ENCODE measurements at regions not wholly inside any gene's neighbourhood (a gene's known extent, or its start where the extent isn't known, plus 50 kb on each side); places are given as distances from the start of the nearest gene placed in this dataset.

- TF ChIP-seq KDM1A (IDR thresholded peaks at IDR 0.05; ENCODE audit: borderline replicate concordance) (no peak), EP300 (IDR thresholded peaks at IDR 0.05; ENCODE audit: borderline replicate concordance in 1 of 2, control insufficient read depth in 1 of 2, low read depth in 2 of 2, low read length in 2 of 2) (no peak), ZSCAN29 (IDR thresholded peaks at IDR 0.05) (no peak), MTA3 (IDR thresholded peaks at IDR 0.05; ENCODE audit: borderline replicate concordance, low read length) (no peak), SUZ12 (IDR thresholded peaks at IDR 0.05; ENCODE audit: unreplicated experiment) (no peak), PRDM15 (CRISPR knock-in tag; IDR thresholded peaks at IDR 0.05) (no peak), POLR2AphosphoS2 (IDR thresholded peaks at IDR 0.05; ENCODE audit: low read depth, low read length) (no peak), MYC (IDR thresholded peaks at IDR 0.05; ENCODE audit: insufficient read depth, insufficient read length, insufficient replicate concordance, low read length, severe bottlenecking) (no peak), SUPT20H (IDR thresholded peaks at IDR 0.05; ENCODE audit: borderline replicate concordance, control insufficient read depth, low read depth, low read length) (no peak), BHLHE40 (IDR thresholded peaks at IDR 0.05; ENCODE audit: borderline replicate concordance in 1 of 2, low read depth in 2 of 2, low read length in 1 of 2) (no peak), NR2F1 (conservative IDR thresholded peaks at IDR 0.05) (no peak), BACH1 (IDR thresholded peaks at IDR 0.05; ENCODE audit: borderline replicate concordance) (no peak), SREBF1 (IDR thresholded peaks at IDR 0.05; ENCODE audit: low read length) (no peak), ZBTB4 (CRISPR knock-in tag; IDR thresholded peaks at IDR 0.05) (no peak), USF2 (IDR thresholded peaks at IDR 0.05; ENCODE audit: borderline replicate concordance, low read depth, low read length) (no peak), E2F4 (IDR thresholded peaks at IDR 0.05; ENCODE audit: low read depth, low read length) (no peak), LARP7 (IDR thresholded peaks at IDR 0.05) (no peak)
- TF ChIP-seq, protein P1, sequence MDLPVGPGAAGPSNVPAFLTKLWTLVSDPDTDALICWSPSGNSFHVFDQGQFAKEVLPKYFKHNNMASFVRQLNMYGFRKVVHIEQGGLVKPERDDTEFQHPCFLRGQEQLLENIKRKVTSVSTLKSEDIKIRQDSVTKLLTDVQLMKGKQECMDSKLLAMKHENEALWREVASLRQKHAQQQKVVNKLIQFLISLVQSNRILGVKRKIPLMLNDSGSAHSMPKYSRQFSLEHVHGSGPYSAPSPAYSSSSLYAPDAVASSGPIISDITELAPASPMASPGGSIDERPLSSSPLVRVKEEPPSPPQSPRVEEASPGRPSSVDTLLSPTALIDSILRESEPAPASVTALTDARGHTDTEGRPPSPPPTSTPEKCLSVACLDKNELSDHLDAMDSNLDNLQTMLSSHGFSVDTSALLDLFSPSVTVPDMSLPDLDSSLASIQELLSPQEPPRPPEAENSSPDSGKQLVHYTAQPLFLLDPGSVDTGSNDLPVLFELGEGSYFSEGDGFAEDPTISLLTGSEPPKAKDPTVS (IDR thresholded peaks at IDR 0.05; ENCODE audit: low read depth, low read length), result no peak
- TF ChIP-seq, protein P2, sequence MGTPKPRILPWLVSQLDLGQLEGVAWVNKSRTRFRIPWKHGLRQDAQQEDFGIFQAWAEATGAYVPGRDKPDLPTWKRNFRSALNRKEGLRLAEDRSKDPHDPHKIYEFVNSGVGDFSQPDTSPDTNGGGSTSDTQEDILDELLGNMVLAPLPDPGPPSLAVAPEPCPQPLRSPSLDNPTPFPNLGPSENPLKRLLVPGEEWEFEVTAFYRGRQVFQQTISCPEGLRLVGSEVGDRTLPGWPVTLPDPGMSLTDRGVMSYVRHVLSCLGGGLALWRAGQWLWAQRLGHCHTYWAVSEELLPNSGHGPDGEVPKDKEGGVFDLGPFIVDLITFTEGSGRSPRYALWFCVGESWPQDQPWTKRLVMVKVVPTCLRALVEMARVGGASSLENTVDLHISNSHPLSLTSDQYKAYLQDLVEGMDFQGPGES (IDR thresholded peaks at IDR 0.05), result no peak
These were observed 227.2 kb upstream of the ATP2B1 start (continued) for GRCh38 chr12:89935850-89936249.

Measured in GM12878 (cell line).